ENCODE measurements at regions not wholly inside any gene's neighbourhood (a gene's known extent, or its start where the extent isn't known, plus 50 kb on each side); places are given as distances from the start of the nearest gene placed in this dataset.

- no peak for DNase-seq (ENCODE audit: low spot score)
These were observed 57.2 kb downstream of the NKX6-1 start for GRCh38 chr4:84441758-84442377.

GRCh38 chr4:84439996-84440395, 59.1 kb downstream of the NKX6-1 start:
- DNase-seq (ENCODE audit: low spot score) = no peak

GRCh38 chr4:84436812-84437211, 62.3 kb downstream of the NKX6-1 start:
- DNase-seq (ENCODE audit: low spot score) = no peak

GRCh38 chr4:84434344-84434743, 64.7 kb downstream of the NKX6-1 start:
- no peak for DNase-seq (ENCODE audit: low spot score)

GRCh38 chr4:84433633-84434222, 65.4 kb downstream of the NKX6-1 start:
- no peak for DNase-seq (ENCODE audit: low spot score)

- DNase-seq (ENCODE audit: low spot score) = no peak
These were observed 66.4 kb downstream of the NKX6-1 start for GRCh38 chr4:84432713-84433112.

GRCh38 chr4:84420608-84421007, 78.5 kb downstream of the NKX6-1 start:
- DNase-seq (ENCODE audit: low spot score) = no peak

GRCh38 chr4:84419201-84419600, 79.9 kb downstream of the NKX6-1 start:
- DNase-seq (ENCODE audit: low spot score) = no peak

GRCh38 chr4:84417997-84418709, 80.9 kb downstream of the NKX6-1 start:
- DNase-seq (ENCODE audit: low spot score) = no peak

GRCh38 chr4:84413976-84414375, 85.1 kb downstream of the NKX6-1 start:
- no peak for DNase-seq (ENCODE audit: low spot score)

- DNase-seq (ENCODE audit: low spot score) = no peak
These were observed 85.6 kb downstream of the NKX6-1 start for GRCh38 chr4:84413480-84413879.

- DNase-seq (ENCODE audit: low spot score) = no peak
These were observed 87.0 kb downstream of the NKX6-1 start for GRCh38 chr4:84412062-84412461.

- no peak for DNase-seq (ENCODE audit: low spot score)
These were observed 91.3 kb downstream of the NKX6-1 start for GRCh38 chr4:84407554-84408407.

GRCh38 chr4:84403656-84404055, 95.4 kb downstream of the NKX6-1 start:
- DNase-seq (ENCODE audit: low spot score) = no peak

GRCh38 chr4:84401701-84402306, 97.3 kb downstream of the NKX6-1 start:
- DNase-seq (ENCODE audit: low spot score) = no peak

GRCh38 chr4:84394386-84394785, 104.7 kb downstream of the NKX6-1 start:
- DNase-seq (ENCODE audit: low spot score) = no peak

GRCh38 chr4:84392951-84393590, 106.0 kb downstream of the NKX6-1 start:
- DNase-seq (ENCODE audit: low spot score) = no peak

- peak; percentile 9 for DNase-seq (ENCODE audit: low spot score)
These were observed 109.7 kb downstream of the NKX6-1 start for GRCh38 chr4:84389406-84389805.

- no peak for DNase-seq (ENCODE audit: low spot score)
These were observed 113.9 kb downstream of the NKX6-1 start for GRCh38 chr4:84385203-84385602.

- DNase-seq (ENCODE audit: low spot score) = no peak
These were observed 114.3 kb downstream of the NKX6-1 start for GRCh38 chr4:84384801-84385200.

GRCh38 chr4:84381759-84382158, 117.3 kb downstream of the NKX6-1 start:
- no peak for DNase-seq (ENCODE audit: low spot score)
